Sigmoid colon (tissue), 4 donors: ENCODE measurements at regions not wholly inside any gene's neighbourhood (a gene's known extent, or its start where the extent isn't known, plus 50 kb on each side); places are given as distances from the start of the nearest gene placed in this dataset.

Experiments used
- EP300 ChIP-seq, 4 donors: sonication (generic); formaldehyde crosslinking; IDR thresholded peaks; one replicate each; pipeline ENCODE4 v1.6.1; 2017; ENCODE audit warnings: antibody characterized with exemption in 4 of 4
- POLR2A ChIP-seq, 2 donors: fragments of 450-650 bp; IDR thresholded peaks; one replicate each; pipeline ENCODE4 v1.6.1; 2016; ENCODE audit warnings: antibody characterized with exemption in 2 of 2, mild to moderate bottlenecking in 2 of 2, moderate library complexity in 2 of 2
- POLR2AphosphoS5 ChIP-seq, 4 donors: sonication (generic); formaldehyde crosslinking; IDR thresholded peaks; one replicate each; pipeline ENCODE4 v1.6.1; 2017; ENCODE audit warnings: antibody characterized with exemption in 4 of 4
- TF ChIP-seq, protein P1 (sequence below), 4 experiments: fragments of 450-650 bp in 3 of 4; fragments of 200-600 bp in 1 of 4; IDR thresholded peaks; one replicate each; pipeline ENCODE4 v1.5.1; 2016 to 2019; ENCODE audit warnings: antibody characterized with exemption in 4 of 4, mild to moderate bottlenecking in 3 of 4, moderate library complexity in 2 of 4

DNA sequence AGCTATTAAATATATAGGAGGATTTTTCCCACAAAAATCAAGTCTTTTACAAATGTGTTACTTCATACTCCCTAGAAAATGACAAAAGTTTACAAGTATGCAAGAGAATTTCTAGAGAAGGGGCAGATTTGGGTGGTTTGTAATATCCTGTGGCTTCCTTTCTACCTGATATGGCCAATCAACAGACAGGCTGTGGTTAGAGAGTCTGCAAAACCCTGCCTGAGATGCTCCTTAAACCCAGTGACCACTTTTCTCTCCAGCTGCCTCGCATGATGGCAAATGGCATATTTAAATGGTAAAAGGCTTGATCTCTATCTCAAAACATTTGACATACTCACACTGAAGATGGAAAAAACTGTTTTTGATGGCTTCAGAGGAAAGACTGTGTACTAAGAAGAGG lies 550.1 kb upstream of the ZNF462 start:
- no peak for TF ChIP-seq POLR2AphosphoS5 (IDR thresholded peaks at IDR 0.05)
- TF ChIP-seq, protein P1, sequence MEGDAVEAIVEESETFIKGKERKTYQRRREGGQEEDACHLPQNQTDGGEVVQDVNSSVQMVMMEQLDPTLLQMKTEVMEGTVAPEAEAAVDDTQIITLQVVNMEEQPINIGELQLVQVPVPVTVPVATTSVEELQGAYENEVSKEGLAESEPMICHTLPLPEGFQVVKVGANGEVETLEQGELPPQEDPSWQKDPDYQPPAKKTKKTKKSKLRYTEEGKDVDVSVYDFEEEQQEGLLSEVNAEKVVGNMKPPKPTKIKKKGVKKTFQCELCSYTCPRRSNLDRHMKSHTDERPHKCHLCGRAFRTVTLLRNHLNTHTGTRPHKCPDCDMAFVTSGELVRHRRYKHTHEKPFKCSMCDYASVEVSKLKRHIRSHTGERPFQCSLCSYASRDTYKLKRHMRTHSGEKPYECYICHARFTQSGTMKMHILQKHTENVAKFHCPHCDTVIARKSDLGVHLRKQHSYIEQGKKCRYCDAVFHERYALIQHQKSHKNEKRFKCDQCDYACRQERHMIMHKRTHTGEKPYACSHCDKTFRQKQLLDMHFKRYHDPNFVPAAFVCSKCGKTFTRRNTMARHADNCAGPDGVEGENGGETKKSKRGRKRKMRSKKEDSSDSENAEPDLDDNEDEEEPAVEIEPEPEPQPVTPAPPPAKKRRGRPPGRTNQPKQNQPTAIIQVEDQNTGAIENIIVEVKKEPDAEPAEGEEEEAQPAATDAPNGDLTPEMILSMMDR (IDR thresholded peaks at IDR 0.05): no peak
- no peak for TF ChIP-seq POLR2A (IDR thresholded peaks at IDR 0.05)
- no peak for TF ChIP-seq EP300 (IDR thresholded peaks at IDR 0.05)
